Kasumi-1 (cell line): ENCODE measurements at regions not wholly inside any gene's neighbourhood (a gene's known extent, or its start where the extent isn't known, plus 50 kb on each side); places are given as distances from the start of the nearest gene placed in this dataset.

Source experiments
- DNase-seq, 2 experiments: peaks; one replicate each; lab custom pipeline; 2025; lab: John Stamatoyannopoulos, UW

GRCh38 chr7:47690902-47691558 is 109.1 kb upstream of the TNS3 start:
- DNase-seq: no peak

- DNase-seq: no peak
Measured at GRCh38 chr7:47689558-47689957, 107.6 kb upstream of the TNS3 start.

DNA sequence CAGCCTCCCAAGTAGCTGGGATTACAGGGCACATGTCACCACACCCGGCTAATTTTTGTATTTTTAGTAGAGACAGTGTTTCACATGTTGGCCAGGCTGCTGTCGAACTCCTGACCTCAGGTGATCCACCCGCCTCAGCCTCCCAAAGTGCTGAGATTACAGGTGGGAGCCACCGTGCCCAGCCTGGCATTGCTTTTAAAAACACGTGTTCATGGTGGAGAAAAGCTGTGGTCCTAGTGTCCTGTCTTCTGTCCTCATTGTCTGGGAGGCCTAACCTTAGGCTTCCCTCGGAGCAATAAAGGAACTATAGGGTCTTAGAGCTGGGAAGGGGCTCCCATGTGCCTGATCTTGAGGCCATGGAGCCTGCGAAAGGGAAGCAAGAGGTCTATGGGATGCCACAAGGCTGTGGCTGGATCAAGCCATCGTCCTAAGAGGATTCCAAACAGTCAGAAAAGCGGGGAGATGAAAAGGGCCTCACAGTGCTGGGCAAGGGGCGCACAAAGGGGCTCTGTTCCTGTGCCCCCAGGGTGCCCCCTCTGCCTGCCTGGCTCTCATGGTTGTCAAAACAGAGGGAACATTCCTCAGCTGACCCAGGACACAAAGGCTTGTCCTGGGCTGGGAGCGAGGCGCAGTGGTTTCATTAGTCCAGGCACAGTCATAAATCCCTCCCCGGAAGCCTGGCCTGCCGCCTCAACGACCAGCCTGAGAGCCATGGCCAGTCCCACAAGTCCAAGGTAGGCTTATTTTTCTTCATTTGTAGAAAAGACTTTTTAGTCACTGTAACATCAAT is 106.6 kb upstream of the TNS3 start:
- no peak for DNase-seq

DNA sequence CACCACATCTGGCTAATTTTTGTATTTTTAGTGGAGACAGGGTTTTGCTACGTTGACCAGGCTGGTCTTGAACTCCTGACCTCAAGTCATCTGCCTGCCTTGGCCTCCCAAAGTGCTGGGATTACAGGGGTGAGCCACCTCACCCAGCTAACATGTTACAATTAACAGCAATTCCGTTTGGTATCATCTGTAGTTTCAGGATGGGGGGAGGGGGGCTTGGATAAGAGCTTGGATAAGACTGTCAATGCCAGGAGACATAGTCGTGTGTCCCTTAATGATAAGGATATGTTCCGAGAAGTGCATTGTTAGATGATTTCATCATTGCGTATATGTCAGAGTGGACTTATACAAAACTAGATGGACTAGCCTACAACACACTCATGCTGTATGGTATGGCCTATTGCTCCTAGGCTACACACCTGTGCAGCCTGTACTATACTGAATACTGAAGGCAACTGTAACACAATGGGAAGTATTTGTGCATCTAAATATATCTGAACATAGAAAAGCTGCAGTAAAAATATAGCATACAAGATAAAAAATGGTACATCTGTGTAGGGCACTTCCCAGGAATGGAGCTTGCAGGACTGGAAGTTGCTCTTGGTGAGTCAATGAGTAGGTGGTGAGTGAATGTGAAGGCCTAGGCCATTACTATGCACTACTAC is 103.9 kb upstream of the TNS3 start:
- DNase-seq: no peak

DNA sequence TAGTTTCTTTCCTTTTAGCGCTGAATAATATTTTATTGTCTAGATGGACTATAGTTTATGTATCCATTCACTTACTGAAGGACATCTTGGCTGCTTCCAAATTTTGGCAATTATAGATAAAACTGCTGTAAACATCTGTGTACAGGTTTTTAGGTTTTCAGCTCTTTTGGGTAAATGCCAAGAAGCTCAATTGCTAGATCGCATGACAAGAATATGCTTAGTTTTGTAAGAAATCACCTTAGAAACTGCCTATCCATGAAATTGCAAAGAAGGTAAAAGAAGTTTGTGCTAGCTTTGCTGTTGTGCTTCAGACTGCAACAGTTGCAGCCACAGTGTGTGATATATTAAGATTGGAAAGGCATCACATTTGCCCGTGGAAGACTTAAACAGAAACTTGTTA is 103.2 kb upstream of the TNS3 start:
- DNase-seq: no peak

DNA sequence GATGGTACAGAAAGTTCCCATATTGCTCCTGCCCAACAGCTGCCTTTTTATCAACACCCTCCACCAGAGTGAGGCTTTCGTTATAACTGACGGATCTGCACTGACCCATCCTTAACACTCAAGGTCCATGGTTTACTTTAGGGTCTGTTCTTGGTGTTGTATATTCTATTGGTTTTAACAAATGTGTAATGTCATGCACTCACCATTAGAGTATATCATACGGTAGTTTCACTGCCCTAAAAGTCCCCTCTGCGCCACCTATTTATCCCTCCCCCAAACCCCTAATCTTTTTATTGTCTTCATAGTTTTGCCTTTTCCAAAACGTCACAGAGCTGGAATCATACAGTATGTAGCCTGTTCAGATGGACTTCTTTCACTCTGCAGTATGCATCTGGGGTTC is 102.8 kb upstream of the TNS3 start:
- DNase-seq: no peak

DNA sequence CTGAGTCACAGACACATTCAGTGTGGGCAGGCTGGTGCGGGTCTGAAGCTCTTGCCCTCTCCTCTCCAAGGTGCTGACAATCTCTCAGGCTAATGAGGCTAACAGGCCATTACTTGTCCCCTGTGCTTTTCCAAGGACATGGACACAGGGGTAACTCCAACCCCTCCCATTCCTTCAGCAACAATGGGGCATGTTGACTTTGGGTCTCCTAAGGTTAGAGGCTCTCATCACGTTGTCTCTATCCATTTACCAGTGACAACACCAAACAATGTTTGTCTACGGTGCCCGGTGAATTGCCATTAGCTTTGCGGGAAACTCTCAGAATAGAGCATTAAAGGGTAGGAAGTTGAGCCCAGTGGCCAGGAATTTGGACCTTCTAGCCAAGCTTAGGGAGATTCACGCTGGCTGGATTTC is 101.6 kb upstream of the TNS3 start:
- DNase-seq: no peak

GRCh38 chr7:47682874-47683273 is 101.0 kb upstream of the TNS3 start:
- no peak for DNase-seq

GRCh38 chr7:47681249-47681810 is 99.4 kb upstream of the TNS3 start:
- DNase-seq: no peak

- no peak for DNase-seq
Measured at GRCh38 chr7:47678641-47679380, 96.9 kb upstream of the TNS3 start.

DNA sequence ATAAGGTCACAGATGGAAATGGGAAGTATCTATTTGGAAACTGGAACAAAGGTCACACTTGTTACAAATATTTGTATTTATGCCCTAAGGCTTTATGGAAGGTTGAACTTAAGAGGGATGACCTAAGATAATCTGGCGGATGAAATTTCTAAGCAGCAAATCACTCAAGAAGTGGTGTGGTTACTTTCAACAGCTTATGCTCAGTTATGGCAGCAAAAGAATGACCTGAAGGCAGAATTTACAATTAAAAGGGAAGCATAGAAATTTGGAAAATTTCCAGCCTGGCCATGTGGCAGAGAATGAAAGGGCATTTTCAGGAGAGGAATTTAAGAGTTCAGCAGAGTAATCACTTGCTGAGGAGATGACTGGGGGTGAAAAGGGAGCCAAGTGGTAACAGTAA is 95.8 kb upstream of the TNS3 start:
- no peak for DNase-seq

DNA sequence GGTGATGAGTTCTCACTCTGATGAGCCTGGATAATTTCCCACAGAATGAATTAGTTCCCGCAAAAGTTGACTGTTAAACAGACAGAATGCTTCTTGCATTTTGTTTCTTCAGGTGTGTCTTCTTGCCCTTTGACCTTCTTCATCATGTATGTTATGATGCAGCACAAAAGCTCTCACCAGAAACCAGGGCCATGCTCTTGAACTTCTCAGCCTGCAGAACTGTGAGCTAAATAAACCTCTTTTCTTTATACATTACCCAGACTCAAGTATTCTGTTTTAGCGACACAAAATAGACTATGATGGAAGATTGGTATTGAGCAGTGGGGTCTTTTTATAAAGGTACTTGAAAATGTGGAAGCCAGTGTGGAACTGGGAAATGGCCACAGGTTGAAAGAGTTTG is 95.2 kb upstream of the TNS3 start:
- DNase-seq: no peak

DNA sequence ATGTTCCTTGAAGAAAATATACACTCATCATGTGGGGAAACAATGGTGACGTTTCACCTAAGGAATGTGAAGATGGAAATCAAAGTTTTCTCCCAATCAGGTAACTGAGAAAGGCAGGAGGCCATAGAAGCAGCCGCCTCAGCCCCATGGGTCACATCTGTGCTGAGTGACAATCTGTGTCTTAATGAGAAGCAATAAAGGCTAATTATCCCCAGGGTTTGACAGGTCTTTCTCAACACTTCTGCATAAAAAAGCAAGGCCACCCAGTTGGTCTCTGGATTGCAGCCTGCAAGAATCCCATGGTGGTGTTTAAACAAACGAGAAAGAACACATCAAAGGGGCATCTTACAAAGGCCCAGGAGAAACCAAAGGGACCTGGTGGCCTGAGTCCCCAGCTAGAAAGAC is 91.1 kb upstream of the TNS3 start:
- DNase-seq: no peak

DNA sequence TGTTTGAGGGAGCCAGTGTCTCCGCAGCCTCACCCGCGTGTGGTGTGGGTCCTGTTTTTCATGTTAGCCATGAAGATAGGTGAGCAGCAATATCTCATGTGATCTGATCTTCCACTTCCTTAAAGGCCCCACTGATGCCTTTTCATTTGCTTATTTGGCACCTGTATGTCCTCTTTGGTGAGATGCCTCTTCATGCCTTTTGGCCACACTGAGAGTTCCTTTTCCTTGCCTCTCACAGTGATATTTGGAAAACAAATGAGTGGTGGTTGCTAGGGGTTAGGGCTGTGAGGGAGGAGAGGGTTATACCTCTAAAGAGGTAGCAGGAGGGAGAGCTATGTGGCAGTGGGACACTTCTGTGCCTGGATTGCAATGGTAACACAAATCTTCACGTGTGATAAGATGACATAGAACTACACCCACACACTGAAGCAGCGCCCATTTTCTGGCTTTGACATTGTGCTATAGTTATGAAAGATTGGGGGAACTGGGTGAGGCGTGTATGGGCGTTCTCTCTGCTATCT is 90.4 kb upstream of the TNS3 start:
- no peak for DNase-seq

- DNase-seq: no peak
Measured at GRCh38 chr7:47671358-47671757, 89.4 kb upstream of the TNS3 start.

GRCh38 chr7:47670729-47671128 is 88.8 kb upstream of the TNS3 start:
- peak; percentile 3 to 28 for DNase-seq

- peak in 1 of 2 experiments; percentile 47 for DNase-seq
Measured at GRCh38 chr7:47669901-47670384, 88.0 kb upstream of the TNS3 start.

- DNase-seq: peak; percentile 87 to 88
Measured at GRCh38 chr7:47669178-47669891, 87.4 kb upstream of the TNS3 start.

DNA sequence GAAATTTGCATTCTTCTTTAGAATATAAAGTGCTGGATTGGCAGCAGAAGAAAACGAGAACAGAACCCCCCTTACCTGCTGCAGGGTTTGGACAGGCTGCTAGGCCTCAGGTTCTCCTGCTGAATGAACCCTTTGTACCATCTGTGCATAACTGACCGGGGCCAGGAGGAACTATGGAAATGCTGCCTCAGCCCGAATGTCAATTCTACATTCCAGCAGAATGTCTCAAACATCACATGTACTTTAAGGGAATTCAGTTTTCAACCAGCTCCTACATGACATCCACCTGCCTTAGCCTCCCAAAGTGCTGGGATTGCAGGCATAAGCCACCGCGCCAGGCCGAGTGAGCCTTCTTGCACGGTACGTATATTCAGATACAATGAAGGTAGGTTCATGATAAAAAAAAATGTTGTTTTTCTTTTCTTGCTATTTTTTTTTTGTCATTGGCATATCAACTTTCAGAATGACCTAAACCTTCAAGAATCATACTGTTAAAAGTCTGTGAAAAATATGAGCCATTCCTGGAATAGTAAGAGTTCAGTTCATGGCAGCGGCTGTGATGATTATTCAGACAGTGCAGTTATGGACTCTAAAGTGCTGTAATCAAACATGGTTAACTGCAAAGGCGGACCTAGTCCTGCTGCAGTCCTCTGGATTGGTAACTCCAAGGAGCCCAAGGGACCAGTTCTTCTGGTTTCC is 84.4 kb upstream of the TNS3 start:
- DNase-seq: no peak

DNA sequence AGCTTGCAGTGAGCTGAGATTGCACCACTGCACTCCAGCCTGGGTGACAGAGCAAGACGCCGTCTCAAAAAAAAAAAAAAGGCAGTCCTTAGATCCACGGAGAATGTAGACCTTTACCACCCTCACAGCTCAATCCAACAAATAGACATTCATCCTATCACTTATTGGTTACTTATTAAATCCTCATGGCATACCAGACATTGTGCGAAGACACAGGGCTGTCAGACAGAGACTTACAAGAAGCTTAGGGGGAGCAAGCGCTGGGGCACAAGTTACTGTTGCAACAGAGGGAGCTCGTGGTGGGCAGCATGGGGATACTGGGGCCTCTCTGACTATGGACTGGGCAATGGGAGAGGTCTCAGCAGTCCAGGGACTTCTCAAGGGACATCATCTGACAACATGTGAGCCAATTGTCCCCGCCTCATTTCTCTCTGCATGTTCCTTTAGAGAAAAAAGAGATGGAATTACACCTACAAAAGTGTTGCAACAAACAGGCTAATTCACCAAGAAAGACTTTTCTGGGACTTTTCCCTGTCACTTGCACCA is 82.8 kb upstream of the TNS3 start:
- DNase-seq: no peak
